HK-2 (cell line): ENCODE measurements at regions not wholly inside any gene's neighbourhood (a gene's known extent, or its start where the extent isn't known, plus 50 kb on each side); places are given as distances from the start of the nearest gene placed in this dataset.
A peak's percentile ranks its signal among the peaks of the same experiment; 100 is the strongest.

Experiments used
- DNase-seq: peaks from one replicate; pipeline ENCODE4 v3.0.0-alpha.2; 2018; ENCODE audit not compliant: unreplicated experiment

- DNase-seq = peak; percentile 6
These were observed 104.7 kb downstream of the TSN start for GRCh38 chr2:121860033-121860757.

GRCh38 chr2:121860758-121861227 lies 105.3 kb downstream of the TSN start:
- DNase-seq = no peak

DNA sequence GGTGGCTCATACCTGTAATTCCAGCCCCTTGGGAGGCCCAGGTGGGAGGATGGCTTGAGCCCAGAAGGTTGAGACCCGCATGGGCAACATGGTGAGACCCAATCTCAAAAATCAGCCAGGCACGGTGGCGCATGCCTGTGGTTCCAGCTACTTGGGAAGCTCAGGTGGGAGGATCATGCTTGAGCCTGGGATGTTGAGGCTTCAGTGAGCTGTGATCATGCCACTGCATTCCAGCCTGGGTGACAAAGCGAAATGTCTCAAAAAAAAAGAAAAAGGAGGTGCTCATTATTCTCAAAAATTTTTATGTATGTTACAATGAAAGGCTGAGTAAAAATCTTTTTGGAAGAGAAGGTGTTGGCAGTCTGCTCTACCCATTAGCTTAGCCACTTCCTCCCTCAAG lies 106.8 kb downstream of the TSN start:
- no peak for DNase-seq

DNA sequence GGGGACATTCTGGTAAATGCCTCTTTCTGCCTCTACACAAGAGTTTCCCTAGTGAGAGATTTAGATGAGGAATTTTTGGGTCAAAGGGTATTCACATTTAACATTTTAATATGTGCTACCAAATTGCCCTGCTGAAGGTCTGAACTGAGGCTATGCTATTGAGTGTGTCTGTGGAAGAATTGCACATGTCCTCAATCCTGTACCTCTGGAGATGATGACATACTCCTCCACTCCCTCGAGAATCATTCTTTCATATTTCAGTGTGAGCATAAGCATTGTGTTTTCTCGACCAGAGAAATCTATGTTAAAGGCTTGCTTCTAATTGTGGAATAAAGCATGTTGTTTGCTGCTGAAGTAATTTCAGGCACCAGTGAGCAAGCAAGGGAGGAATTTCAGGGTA lies 110.5 kb downstream of the TSN start:
- DNase-seq = no peak

GRCh38 chr2:121866789-121867188 lies 111.3 kb downstream of the TSN start:
- no peak for DNase-seq

DNA sequence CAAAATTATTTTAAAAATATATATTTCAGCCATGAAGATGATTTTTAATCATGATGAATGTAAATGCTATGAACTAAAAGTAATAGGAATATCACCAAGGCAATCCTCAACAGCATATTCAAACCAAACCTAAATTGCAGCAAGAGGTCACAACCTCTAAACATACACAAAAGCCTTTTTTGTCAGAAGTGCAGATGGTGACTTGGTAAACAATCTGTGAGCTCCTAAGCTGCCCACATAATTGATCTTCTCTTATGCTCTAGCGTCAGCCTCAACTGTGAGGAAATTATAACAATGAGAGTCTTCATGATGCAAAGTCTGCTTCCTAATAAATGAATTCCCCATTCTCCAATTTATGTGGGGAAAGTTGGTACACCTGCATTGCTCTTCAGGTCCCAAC lies 113.2 kb downstream of the TSN start:
- no peak for DNase-seq

DNA sequence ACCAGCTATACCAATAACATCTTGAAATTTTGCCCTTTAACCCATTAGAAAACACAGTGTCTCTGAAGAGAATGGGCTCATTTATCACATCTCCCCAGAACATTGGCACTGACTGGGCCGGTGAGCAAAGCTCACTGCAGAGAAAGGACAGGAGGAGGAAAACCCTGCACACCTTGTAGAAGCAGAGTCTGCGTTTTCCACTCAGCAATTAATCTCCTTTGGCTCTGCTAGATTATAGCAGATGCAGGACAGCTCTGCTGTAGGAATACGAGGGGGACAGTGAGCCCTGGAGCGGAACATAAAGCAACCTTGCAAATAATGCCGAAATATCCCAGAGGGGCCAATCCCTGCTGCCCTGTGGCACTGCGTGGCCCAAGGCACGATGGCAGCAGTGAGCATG lies 113.9 kb downstream of the TSN start:
- DNase-seq = no peak

DNA sequence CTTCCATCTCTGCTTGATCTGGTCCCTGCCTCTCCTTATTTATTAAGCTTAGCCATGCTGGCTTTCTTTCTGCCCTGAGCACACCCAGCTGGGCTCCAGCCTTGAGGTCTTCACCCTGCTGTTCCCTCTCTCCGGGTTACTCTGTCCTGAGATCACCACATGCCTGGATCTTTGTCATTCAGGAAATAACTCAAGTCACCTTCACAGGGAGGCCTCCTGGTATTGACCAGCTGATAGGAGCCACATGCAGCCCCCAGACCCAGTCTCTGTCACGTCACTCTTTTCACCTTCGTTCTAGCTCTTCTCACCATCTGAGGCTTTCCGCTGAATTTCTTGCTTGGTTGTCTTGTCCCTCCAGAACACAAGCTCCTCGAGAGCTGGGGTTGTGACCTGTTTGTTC lies 114.4 kb downstream of the TSN start:
- no peak for DNase-seq

- no peak for DNase-seq
These were observed 117.2 kb downstream of the TSN start for GRCh38 chr2:121872651-121873050.

GRCh38 chr2:121873864-121874263 lies 118.4 kb downstream of the TSN start:
- no peak for DNase-seq

GRCh38 chr2:121875585-121876185 lies 120.2 kb downstream of the TSN start:
- no peak for DNase-seq

GRCh38 chr2:121877366-121877765 lies 121.9 kb downstream of the TSN start:
- DNase-seq = no peak

DNA sequence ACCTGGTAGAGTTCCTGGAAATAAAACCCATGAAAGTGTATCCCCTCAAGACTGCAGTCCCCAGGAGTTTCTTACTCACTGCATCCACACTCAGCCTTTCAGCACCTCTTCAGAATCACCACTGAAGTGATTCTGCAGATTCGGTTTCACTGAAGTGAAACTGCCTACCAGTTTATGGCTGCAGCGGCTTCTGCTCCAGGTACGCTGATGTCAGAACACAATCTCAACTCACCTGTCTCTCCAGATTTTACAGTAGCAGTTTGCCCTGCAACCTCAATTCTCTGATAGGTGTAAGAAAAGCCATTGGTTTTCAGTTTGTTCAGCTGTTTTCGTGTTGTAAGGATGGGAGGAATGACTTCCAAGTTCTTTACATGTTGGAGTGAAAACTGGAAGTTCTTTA lies 124.8 kb downstream of the TSN start:
- no peak for DNase-seq

GRCh38 chr2:121881038-121881437 lies 125.6 kb downstream of the TSN start:
- no peak for DNase-seq

DNA sequence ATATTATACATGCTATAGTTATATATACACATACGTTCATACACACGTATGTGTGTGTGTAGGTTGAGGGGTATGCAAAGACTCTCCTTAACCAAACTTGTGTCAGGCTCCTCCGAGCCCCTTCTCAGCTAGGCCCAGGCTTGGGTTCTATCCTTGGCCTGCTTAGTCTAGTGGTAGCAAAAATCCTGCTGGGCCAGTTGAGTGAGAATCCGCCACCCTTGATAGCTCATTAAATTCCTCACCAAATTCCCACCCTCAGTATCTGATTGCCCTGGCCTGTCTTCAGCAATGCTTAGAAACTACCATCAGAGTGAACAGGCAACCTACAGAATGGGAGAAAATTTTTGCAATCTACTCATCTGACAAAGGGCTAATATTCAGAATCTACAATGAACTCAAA lies 126.5 kb downstream of the TSN start:
- DNase-seq = no peak

- no peak for DNase-seq
These were observed 128.6 kb downstream of the TSN start for GRCh38 chr2:121884078-121884477.

- no peak for DNase-seq
These were observed 129.1 kb downstream of the TSN start for GRCh38 chr2:121884511-121884921.

GRCh38 chr2:121886059-121886458 lies 130.6 kb downstream of the TSN start:
- no peak for DNase-seq

DNA sequence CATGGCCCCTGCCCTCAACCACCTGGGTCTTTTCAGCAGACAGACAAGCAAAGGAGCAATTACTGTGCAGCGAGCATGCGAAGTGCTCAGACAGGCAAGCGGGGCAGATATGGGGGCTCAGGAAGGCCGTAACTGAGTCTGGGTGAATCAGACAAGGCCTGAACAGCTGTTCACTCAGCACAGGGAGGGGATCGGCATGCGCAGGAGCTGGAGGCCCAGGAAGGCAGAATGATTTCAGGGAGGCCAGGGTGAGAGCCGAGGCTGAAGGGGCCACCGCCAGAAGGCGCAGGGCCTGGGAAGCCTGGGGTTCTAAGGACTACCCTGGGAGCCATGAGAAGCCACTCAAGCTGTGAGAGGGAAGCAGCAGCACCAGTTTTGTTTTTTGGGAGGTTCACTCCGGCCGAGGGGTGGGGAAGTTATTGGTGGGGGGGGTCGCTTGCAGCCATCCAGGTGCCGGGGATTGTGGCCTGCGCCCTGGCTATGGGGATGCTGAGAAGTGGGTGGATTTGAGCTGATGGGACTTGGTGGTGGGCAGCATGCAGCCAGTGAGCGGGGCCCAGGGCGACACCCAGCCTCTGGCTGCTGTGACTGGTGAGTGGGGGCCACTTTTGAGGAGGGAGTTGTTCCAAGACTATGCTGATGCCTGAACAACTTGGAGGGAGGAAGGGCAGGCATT lies 132.2 kb downstream of the TSN start:
- no peak for DNase-seq

DNA sequence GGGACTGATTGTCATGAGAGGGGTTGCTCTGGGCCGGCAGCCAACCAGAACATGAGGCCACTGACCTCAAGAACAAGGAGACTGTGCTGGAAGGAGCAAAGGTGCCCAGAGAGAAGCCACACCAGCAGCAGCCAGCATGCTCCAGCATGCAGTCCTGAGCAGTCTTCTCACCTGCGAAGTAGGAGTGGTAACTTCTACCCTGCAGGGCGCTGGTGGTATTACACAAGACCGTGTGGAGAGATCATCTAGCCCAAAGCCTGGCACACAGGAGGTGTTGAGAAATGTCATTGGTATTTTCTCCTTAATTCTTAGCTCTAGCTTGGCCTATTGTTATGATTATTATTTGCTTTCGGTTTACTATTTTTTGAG lies 132.7 kb downstream of the TSN start:
- no peak for DNase-seq

DNA sequence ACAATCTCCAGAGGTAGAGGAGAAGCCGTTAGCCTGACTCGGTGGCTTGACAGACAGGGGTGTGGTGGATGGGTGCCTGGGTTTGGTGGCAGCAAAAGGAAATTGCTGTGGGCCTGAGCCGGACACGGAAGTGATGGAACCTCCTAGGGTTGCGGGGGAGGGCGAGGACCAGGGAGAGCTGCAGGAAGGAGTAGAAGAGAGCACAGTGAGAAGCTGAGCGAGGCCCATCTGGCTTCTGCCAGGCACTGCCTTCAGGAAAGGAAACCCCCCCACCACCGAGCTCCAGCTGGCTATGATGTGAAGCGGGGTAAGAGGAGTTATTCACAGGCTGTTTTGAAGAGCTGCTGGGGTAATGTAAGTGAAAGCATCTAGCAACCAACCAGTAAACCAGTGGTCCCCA lies 134.6 kb downstream of the TSN start:
- no peak for DNase-seq

- no peak for DNase-seq
These were observed 140.5 kb downstream of the TSN start for GRCh38 chr2:121895723-121896571.
